GM12892 (cell line): ENCODE measurements at regions not wholly inside any gene's neighbourhood (a gene's known extent, or its start where the extent isn't known, plus 50 kb on each side); places are given as distances from the start of the nearest gene placed in this dataset.

Experiments
- DNase-seq: peaks from one replicate; pipeline ENCODE4 v3.0.0; 2011; ENCODE audit not compliant: insufficient read length
- FAIRE-seq: peaks from 2 replicates; lab custom pipeline; 2011; peaks lifted over from hg19 to GRCh38; lab: Jason Lieb, UNC
- POLR2A ChIP-seq: IDR thresholded peaks from 2 replicates; pipeline ENCODE4 v1.6.1; 2011; ENCODE audit warnings: low read depth, low read length, control low read depth
- POLR2AphosphoS5 ChIP-seq: IDR thresholded peaks from 2 replicates; pipeline ENCODE4 v1.6.1; 2011; ENCODE audit warnings: low read depth, low read length, control low read depth
- TAF1 ChIP-seq: IDR thresholded peaks from 2 replicates; pipeline ENCODE4 v1.6.1; 2011; ENCODE audit warnings: low read depth, mild to moderate bottlenecking, control low read depth, low read length, borderline replicate concordance

GRCh38 chr1:195597891-195598290, 1010.3 kb downstream of the KCNT2 start:
- TF ChIP-seq POLR2A, result no peak
- no peak for TF ChIP-seq TAF1
- DNase-seq, result no peak
- no peak for FAIRE-seq

GRCh38 chr1:195594773-195595172, 1013.5 kb downstream of the KCNT2 start:
- DNase-seq, result no peak
- no peak for TF ChIP-seq POLR2AphosphoS5
- no peak for TF ChIP-seq POLR2A
- no peak for TF ChIP-seq TAF1
- no peak for FAIRE-seq

- FAIRE-seq, result no peak
- TF ChIP-seq TAF1, result no peak
- no peak for TF ChIP-seq POLR2AphosphoS5
- no peak for TF ChIP-seq POLR2A
These were observed 1013.9 kb downstream of the KCNT2 start for GRCh38 chr1:195594322-195594721.

GRCh38 chr1:195591917-195592672, 1016.1 kb downstream of the KCNT2 start:
- no peak for TF ChIP-seq POLR2A
- no peak for TF ChIP-seq TAF1
- no peak for TF ChIP-seq POLR2AphosphoS5
- DNase-seq (no peak), FAIRE-seq (no peak)

More at GRCh38 chr1:195594322-195594721, 1013.9 kb downstream of the KCNT2 start:
- DNase-seq, result no peak

- DNase-seq (no peak), FAIRE-seq (no peak)
- no peak for TF ChIP-seq POLR2AphosphoS5
- no peak for TF ChIP-seq TAF1
- TF ChIP-seq POLR2A, result no peak
These were observed 1017.6 kb downstream of the KCNT2 start for GRCh38 chr1:195590649-195591048.

GRCh38 chr1:195584870-195585624, 1023.2 kb downstream of the KCNT2 start:
- DNase-seq (no peak), FAIRE-seq (no peak)
- TF ChIP-seq POLR2AphosphoS5 (no peak), POLR2A (no peak), TAF1 (no peak)

- TF ChIP-seq TAF1 (no peak), POLR2AphosphoS5 (no peak), POLR2A (no peak)
- FAIRE-seq, result no peak
- DNase-seq, result no peak
These were observed 1027.3 kb downstream of the KCNT2 start for GRCh38 chr1:195580988-195581387.

GRCh38 chr1:195577748-195578147, 1030.5 kb downstream of the KCNT2 start:
- TF ChIP-seq TAF1 (no peak), POLR2AphosphoS5 (no peak), POLR2A (no peak)
- DNase-seq (no peak), FAIRE-seq (no peak)

GRCh38 chr1:195576641-195577040, 1031.6 kb downstream of the KCNT2 start:
- TF ChIP-seq TAF1 (no peak), POLR2A (no peak), POLR2AphosphoS5 (no peak)
- no peak for FAIRE-seq
- no peak for DNase-seq

- DNase-seq (no peak), FAIRE-seq (no peak)
- no peak for TF ChIP-seq POLR2A
- TF ChIP-seq POLR2AphosphoS5, result no peak
- no peak for TF ChIP-seq TAF1
These were observed 1033.7 kb downstream of the KCNT2 start for GRCh38 chr1:195574511-195574910.

GRCh38 chr1:195569934-195570333, 1038.3 kb downstream of the KCNT2 start:
- FAIRE-seq, result no peak
- TF ChIP-seq POLR2AphosphoS5, result no peak
- no peak for TF ChIP-seq TAF1
- TF ChIP-seq POLR2A, result no peak
- no peak for DNase-seq
